Progenitor cell of endocrine pancreas (in vitro differentiated cells): ENCODE measurements at regions not wholly inside any gene's neighbourhood (a gene's known extent, or its start where the extent isn't known, plus 50 kb on each side); places are given as distances from the start of the nearest gene placed in this dataset.

Experiments
- DNase-seq: peaks from one replicate; pipeline ENCODE4 v3.0.0; 2021; ENCODE audit warnings: low spot score; ENCODE audit not compliant: unreplicated experiment
- H3K27ac Mint-ChIP-seq: 2 replicates; pipeline ENCODE4 v1.8.0; 2021; ENCODE audit warnings: mild to moderate bottlenecking, moderate library complexity, mixed read lengths
- H3K27me3 Mint-ChIP-seq: 2 replicates; pipeline ENCODE4 v1.8.0; 2021; ENCODE audit warnings: mixed read lengths
- H3K36me3 Mint-ChIP-seq: 2 replicates; pipeline ENCODE4 v1.8.0; 2022; ENCODE audit warnings: mixed read lengths; ENCODE audit not compliant: insufficient read depth
- H3K4me1 Mint-ChIP-seq: 2 replicates; pipeline ENCODE4 v1.8.0; 2021; ENCODE audit warnings: low read depth, mixed read lengths
- H3K4me3 Mint-ChIP-seq: 2 replicates; pipeline ENCODE4 v1.8.0; 2021; ENCODE audit warnings: low read depth, mild to moderate bottlenecking, moderate library complexity, mixed read lengths
- H3K9me3 Mint-ChIP-seq: 2 replicates; pipeline ENCODE4 v1.8.0; 2021; ENCODE audit warnings: low read depth, mixed read lengths
- TF ChIP-seq, protein P1 (sequence below): fragments of 200-600 bp; sonication (generic); IDR thresholded peaks from one replicate; pipeline ENCODE4 v1.5.0; 2021; ENCODE audit warnings: antibody characterized with exemption, mild to moderate bottlenecking; ENCODE audit not compliant: unreplicated experiment

DNA sequence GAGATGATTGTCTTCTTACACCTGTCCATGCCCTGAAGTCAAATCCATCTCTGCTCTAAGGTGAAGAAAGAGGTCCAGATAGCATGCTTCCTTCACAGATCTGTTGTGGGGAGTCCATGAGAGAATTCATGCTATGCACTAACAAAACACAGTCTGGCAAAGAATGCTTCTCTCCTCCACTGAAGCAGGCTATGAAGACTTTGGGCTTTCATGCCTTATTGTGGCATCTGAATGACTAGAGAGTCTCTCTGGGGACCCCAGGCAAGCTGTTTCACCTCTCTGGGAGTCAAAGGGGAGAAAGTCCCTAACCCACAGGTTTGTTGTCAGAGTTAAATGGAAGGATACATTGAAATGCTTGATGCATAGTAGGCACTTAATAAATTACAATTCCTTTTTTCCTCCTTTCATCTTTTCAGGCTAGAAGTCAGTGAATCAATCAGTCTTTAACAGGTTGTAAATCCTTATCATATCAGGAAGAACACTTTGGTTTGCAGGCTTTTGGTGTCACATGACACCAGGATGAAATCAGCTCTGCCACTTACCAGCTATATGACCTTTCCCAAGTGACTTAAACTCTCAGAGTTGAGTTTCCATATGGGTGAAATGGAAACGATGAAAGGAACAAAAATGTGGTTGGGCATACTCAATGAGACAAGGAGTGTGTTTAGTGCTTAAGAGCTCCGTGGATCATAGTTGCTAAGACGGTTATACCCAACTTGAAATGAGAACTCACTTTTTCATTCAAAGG is 200.1 kb upstream of the DAB1 start:
- H3K4me3 Mint-ChIP-seq, result no peak overlapping the region
- no peaks in the 10 kb centered on the region for H3K36me3 Mint-ChIP-seq
- H3K9me3 Mint-ChIP-seq, result no peaks in the 10 kb centered on the region
- peaks cover 24% of the 10 kb centered on the region for H3K4me1 Mint-ChIP-seq
- TF ChIP-seq, protein P1, sequence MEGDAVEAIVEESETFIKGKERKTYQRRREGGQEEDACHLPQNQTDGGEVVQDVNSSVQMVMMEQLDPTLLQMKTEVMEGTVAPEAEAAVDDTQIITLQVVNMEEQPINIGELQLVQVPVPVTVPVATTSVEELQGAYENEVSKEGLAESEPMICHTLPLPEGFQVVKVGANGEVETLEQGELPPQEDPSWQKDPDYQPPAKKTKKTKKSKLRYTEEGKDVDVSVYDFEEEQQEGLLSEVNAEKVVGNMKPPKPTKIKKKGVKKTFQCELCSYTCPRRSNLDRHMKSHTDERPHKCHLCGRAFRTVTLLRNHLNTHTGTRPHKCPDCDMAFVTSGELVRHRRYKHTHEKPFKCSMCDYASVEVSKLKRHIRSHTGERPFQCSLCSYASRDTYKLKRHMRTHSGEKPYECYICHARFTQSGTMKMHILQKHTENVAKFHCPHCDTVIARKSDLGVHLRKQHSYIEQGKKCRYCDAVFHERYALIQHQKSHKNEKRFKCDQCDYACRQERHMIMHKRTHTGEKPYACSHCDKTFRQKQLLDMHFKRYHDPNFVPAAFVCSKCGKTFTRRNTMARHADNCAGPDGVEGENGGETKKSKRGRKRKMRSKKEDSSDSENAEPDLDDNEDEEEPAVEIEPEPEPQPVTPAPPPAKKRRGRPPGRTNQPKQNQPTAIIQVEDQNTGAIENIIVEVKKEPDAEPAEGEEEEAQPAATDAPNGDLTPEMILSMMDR, result no peak
- H3K27me3 Mint-ChIP-seq, result peaks cover 3% of the 10 kb centered on the region
- DNase-seq, result no peak
- no peak overlapping the region for H3K27ac Mint-ChIP-seq

DNA sequence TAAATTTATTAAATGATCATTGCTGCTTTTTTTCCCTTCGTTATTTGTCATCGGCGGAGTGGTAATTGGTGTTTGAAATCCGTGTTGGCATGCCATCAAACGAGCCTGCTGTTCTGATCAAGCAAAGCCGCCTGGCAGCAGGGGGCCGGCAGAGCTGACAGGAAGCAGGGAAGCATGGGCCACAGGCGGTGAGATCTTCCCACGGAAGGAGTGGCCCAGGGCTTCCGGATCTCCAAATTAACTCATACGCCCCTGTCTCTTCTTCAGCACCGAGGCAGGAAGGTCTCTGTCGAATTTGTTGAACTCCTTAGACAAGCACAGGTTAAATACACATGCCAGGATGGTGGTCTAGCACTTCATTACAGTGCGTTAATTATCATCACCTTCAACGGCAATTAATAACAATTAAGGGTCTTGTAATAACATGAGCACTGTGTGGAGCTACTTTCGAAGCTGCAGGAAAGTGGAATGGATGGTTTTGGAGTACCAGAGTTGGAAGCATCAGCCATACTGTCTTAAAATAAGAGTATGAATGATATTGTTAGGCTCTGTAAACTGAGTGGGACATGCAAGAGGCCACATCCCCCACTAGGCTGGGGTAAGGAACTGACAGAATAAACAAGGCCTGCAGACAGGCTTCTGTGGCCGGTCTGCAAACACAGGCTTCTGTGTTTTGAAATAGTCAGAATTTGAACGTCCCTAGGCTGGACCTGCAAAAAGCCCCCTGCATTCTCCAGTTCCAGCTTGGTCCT is 199.4 kb upstream of the DAB1 start:
- Mint-ChIP-seq H3K4me3 (no peak overlapping the region), H3K27me3 (peaks cover 3% of the 10 kb centered on the region), H3K9me3 (no peaks in the 10 kb centered on the region), H3K27ac (no peak overlapping the region), H3K36me3 (no peaks in the 10 kb centered on the region), H3K4me1 (peaks cover 21% of the 10 kb centered on the region)
- TF ChIP-seq, protein P1, result no peak
- DNase-seq, result no peak

DNA sequence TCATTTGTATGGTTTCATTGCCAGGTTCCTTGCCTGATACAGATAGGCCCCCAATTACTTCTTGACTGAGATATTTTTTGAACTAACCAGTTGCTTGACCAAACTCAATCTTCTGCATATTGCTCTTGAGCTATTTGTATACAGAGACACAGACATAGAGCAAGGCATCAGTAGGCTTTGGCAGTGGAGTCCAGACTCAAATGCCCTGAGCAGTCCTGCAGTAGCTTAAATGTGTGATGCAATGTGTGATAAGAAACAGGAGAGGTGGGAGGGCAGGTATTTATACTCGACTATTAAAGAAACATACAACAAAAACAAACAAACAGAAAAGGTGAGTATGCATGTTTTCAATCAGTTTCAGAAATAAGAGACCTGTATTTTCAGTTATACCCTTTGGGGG is 197.9 kb upstream of the DAB1 start:
- Mint-ChIP-seq H3K36me3 (no peaks in the 10 kb centered on the region), H3K27ac (no peak overlapping the region), H3K9me3 (no peaks in the 10 kb centered on the region), H3K4me1 (peaks cover 21% of the 10 kb centered on the region), H3K4me3 (no peak overlapping the region), H3K27me3 (peaks cover 9% of the 10 kb centered on the region)
- TF ChIP-seq, protein P1, result no peak
- DNase-seq, result no peak

DNA sequence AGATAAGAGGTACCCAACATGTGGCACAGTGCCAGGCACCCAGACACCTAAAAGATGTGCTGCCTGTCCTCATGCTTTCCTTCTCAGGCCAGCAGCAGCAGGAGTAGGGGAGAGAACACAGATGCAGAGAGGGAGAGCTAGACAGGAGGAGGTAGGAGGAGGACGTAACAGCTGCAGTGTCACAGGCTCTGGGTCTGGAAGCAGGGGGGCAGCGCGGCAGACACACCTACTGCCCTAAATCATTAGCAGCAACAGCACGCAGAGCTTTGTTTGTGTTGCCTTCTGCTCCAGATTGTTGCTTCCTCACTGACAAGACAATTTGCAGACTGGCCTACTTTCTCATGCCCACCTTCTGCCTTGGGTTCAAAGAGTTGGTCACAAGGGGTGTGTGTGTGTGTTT is 196.7 kb upstream of the DAB1 start:
- Mint-ChIP-seq H3K4me1 (peaks cover 21% of the 10 kb centered on the region), H3K4me3 (no peak overlapping the region), H3K27me3 (peaks cover 9% of the 10 kb centered on the region), H3K36me3 (no peaks in the 10 kb centered on the region), H3K9me3 (no peaks in the 10 kb centered on the region), H3K27ac (no peak overlapping the region)
- TF ChIP-seq, protein P1, result no peak
- no peak for DNase-seq

DNA sequence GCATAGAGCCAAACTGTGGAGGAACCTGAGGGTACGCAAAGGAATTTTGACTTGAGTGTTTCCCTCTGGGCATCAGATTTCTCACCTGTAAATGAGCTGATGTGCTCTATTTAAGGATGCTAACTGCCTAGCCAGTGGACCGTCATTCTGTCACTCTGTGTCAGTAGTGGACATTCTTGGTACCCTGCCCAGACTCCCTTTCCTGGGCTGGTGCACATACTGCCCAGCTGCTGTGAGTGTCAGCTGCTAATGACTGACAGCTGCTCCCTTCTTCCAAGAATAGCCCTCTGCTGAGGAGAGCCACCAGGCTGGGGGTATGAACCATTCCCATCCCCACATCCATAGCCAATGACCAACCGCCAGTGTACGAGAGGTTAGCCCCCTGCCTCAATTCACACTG is 193.1 kb upstream of the DAB1 start:
- Mint-ChIP-seq H3K27ac (no peak overlapping the region), H3K4me1 (no peaks in the 10 kb centered on the region), H3K4me3 (no peak overlapping the region), H3K9me3 (no peaks in the 10 kb centered on the region), H3K36me3 (no peaks in the 10 kb centered on the region), H3K27me3 (peaks cover 6% of the 10 kb centered on the region)
- no peak for DNase-seq
- TF ChIP-seq, protein P1, result no peak
